Psoas muscle (tissue), 7 donors: ENCODE measurements at regions not wholly inside any gene's neighbourhood (a gene's known extent, or its start where the extent isn't known, plus 50 kb on each side); places are given as distances from the start of the nearest gene placed in this dataset.
"Not testable (repeated sequence)": the region's sequence is repeated elsewhere in the genome, so short reads cannot be mapped to it uniquely, and the experiment has no call there.

Experiments
- ATAC-seq, 4 donors: fragments of 200-7000 bp; cut with Tn5 transposase; one replicate each; pipeline ENCODE4 v1.9.1; 2020; ENCODE audit warnings: moderate library complexity in 3 of 4, mild to moderate bottlenecking in 2 of 4
- DNase-seq, 2 donors: peaks; one replicate each; pipeline ENCODE4 v3.0.0-alpha.2; 2020
- H3K27ac ChIP-seq: fragments of 200-600 bp; one replicate; pipeline ENCODE4 v1.8.0; 2022
- H3K27me3 ChIP-seq, 3 donors: fragments of 200-600 bp in 1 of 3; one replicate each; pipeline versions ENCODE4 v1.6.1 to v1.8.0; 2013 to 2022; ENCODE audit warnings: low read length in 2 of 3, mild to moderate bottlenecking in 2 of 3, moderate library complexity in 1 of 3; ENCODE audit not compliant: insufficient read depth in 3 of 3
- H3K36me3 ChIP-seq, 2 donors: fragments of 200-600 bp in 1 of 2; one replicate each; pipeline versions ENCODE4 v1.6.1 to v1.8.0; 2013 to 2022; ENCODE audit warnings: low read depth in 1 of 2, mild to moderate bottlenecking in 1 of 2, moderate library complexity in 1 of 2; ENCODE audit not compliant: insufficient read depth in 1 of 2
- H3K4me1 ChIP-seq: fragments of 200-600 bp; one replicate; pipeline ENCODE4 v1.8.0; 2022
- H3K4me3 ChIP-seq: fragments of 200-600 bp; one replicate; pipeline ENCODE4 v1.8.0; 2022; ENCODE audit warnings: mild to moderate bottlenecking
- H3K9me3 ChIP-seq: fragments of 200-600 bp; one replicate; pipeline ENCODE4 v1.8.0; 2022
- WGBS, 3 donors: extraction: QIAGEN DNeasy Blood & Tissue Kit; methylation state at CpG; one replicate each; pipeline versions ENCODE4 v1.1.6 to v1.1.7; 2013; 5-methylcytosine and 5-hydroxymethylcytosine counted together
- intact Hi-C, 2 donors: fragments of 100-400 bp; cut with DNase I; formaldehyde crosslinking; loops; one replicate each; pipeline versions ENCODE4 v1.11.0 to v1.14.2; 2022
- donor health status: healthy with polysubstance abuse.
- donor health status: DM: no; HTN: no; CAD: no; lungs with moderate emphysema.
- donor health status: Bipolar disorder and iron deficiency.
- donor health status: healthy.
- donor health status: DM: yes; HTN: yes; CAD: no.
- donor health status: DM: no; HTN: no; CAD: no.
- donor health status: DM: yes; HTN: yes; CAD: no.

- DNase-seq: peak in 1 of 2 donors; percentile 54
- intact Hi-C loops, H3K27ac ChIP-seq, ATAC-seq, H3K9me3 ChIP-seq, H3K36me3 ChIP-seq, H3K4me1 ChIP-seq: not testable (repeated sequence)
- Histone ChIP-seq H3K4me3 (peak overlapping the region; percentile 55), H3K27me3 (peaks cover 0 to 19% (median 0%) of the 10 kb centered on the region in 3 donors)
- 8 to 37% (median 9%) methylated on average over 12 to 32 of the region's 49 CpGs for WGBS, 3 donors
Measured at GRCh38 chr9:41272879-41273548, 83.9 kb upstream of the ZNG1F start.

- H3K27ac ChIP-seq, intact Hi-C loops: not testable (repeated sequence)
Measured at GRCh38 chr9:41270992-41271391, 81.9 kb upstream of the ZNG1F start.

GRCh38 chr9:41269471-41269870, 80.4 kb upstream of the ZNG1F start:
- ATAC-seq, H3K4me1 ChIP-seq, intact Hi-C loops, H3K4me3 ChIP-seq, H3K9me3 ChIP-seq, H3K27ac ChIP-seq, H3K36me3 ChIP-seq: not testable (repeated sequence)
- H3K27me3 ChIP-seq: peaks cover 0 to 19% (median 0%) of the 10 kb centered on the region in 3 donors
- WGBS, 3 donors: 29 to 39% (median 30%) methylated on average over 7 of the region's 14 CpGs
- DNase-seq: peak in 1 of 2 donors; percentile 46

More at GRCh38 chr9:41270992-41271391, 81.9 kb upstream of the ZNG1F start:
- peaks cover 0 to 19% (median 0%) of the 10 kb centered on the region in 3 donors for H3K27me3 ChIP-seq
- not testable (repeated sequence) for DNase-seq, ATAC-seq, H3K36me3 ChIP-seq, H3K9me3 ChIP-seq, H3K4me3 ChIP-seq, H3K4me1 ChIP-seq
- no CpG with 5 or more reads among the region's 1 CpG for WGBS, 3 donors

GRCh38 chr9:41269054-41269453, 79.9 kb upstream of the ZNG1F start:
- H3K27me3 ChIP-seq: peaks cover 0 to 19% (median 0%) of the 10 kb centered on the region in 3 donors
- H3K36me3 ChIP-seq, H3K27ac ChIP-seq, H3K4me1 ChIP-seq, H3K9me3 ChIP-seq, intact Hi-C loops, H3K4me3 ChIP-seq, ATAC-seq: not testable (repeated sequence)
- 5 to 19% (median 17%) methylated on average over 10 to 16 of the region's 18 CpGs for WGBS, 3 donors
- peak in 1 of 2 donors; percentile 47 for DNase-seq

GRCh38 chr9:41266602-41267001, 77.5 kb upstream of the ZNG1F start:
- intact Hi-C loops, H3K9me3 ChIP-seq, ATAC-seq, DNase-seq, H3K27ac ChIP-seq, H3K4me3 ChIP-seq, H3K4me1 ChIP-seq, H3K36me3 ChIP-seq: not testable (repeated sequence)
- 19 to 39% (median 37%) methylated on average over 13 to 24 of the region's 25 CpGs for WGBS, 3 donors
- H3K27me3 ChIP-seq: peaks cover 0 to 16% (median 0%) of the 10 kb centered on the region in 3 donors

GRCh38 chr9:41266000-41266399, 76.9 kb upstream of the ZNG1F start:
- WGBS, 3 donors: 51 to 59% (median 54%) methylated on average over 5 to 9 of the region's 15 CpGs
- intact Hi-C loops, H3K9me3 ChIP-seq, H3K36me3 ChIP-seq, H3K4me3 ChIP-seq, H3K27ac ChIP-seq, ATAC-seq, H3K4me1 ChIP-seq: not testable (repeated sequence)
- peak in 1 of 2 donors; percentile 9 for DNase-seq
- peaks cover 0 to 12% (median 0%) of the 10 kb centered on the region in 3 donors for H3K27me3 ChIP-seq

GRCh38 chr9:41251973-41252372, 62.9 kb upstream of the ZNG1F start:
- H3K27ac ChIP-seq, H3K4me3 ChIP-seq, H3K9me3 ChIP-seq, H3K27me3 ChIP-seq, DNase-seq, H3K36me3 ChIP-seq, ATAC-seq, H3K4me1 ChIP-seq, intact Hi-C loops: not testable (repeated sequence)

GRCh38 chr9:41251101-41251500, 62.0 kb upstream of the ZNG1F start:
- H3K27ac ChIP-seq, intact Hi-C loops, H3K9me3 ChIP-seq, DNase-seq, H3K4me3 ChIP-seq, H3K36me3 ChIP-seq, H3K4me1 ChIP-seq, H3K27me3 ChIP-seq, ATAC-seq: not testable (repeated sequence)
- 36 to 40% (median 37%) methylated on average over 3 of the region's 3 CpGs for WGBS, 3 donors

GRCh38 chr9:41246702-41247101, 57.6 kb upstream of the ZNG1F start:
- H3K4me3 ChIP-seq, H3K27me3 ChIP-seq, DNase-seq, H3K4me1 ChIP-seq, H3K36me3 ChIP-seq, H3K9me3 ChIP-seq, ATAC-seq, intact Hi-C loops, H3K27ac ChIP-seq: not testable (repeated sequence)
- WGBS, 3 donors: 76 to 78% (median 77%) methylated on average over 4 of the region's 4 CpGs
